ENCODE measurements at regions not wholly inside any gene's neighbourhood (a gene's known extent, or its start where the extent isn't known, plus 50 kb on each side); places are given as distances from the start of the nearest gene placed in this dataset.

- H3K9me1 ChIP-seq (ENCODE audit: insufficient read depth, low read length): no peaks in the 10 kb centered on the region
- H3K79me1 ChIP-seq (ENCODE audit: low read depth in 1 of 2, low read length in 2 of 2): no peaks in the 10 kb centered on the region
- POLR2A ChIA-PET (ENCODE audit: unreplicated experiment): no interaction called here
- H4K8ac ChIP-seq (ENCODE audit: low read depth in 2 of 2, low read length in 2 of 2): no peak overlapping the region
- H4K5ac ChIP-seq (ENCODE audit: low read depth, low read length): no peak overlapping the region
- H3K56ac ChIP-seq (ENCODE audit: extremely low read depth, insufficient read depth, low read length): no peak overlapping the region
- H2BK5ac ChIP-seq (ENCODE audit: low read depth, low read length, poor library complexity, severe bottlenecking): no peak overlapping the region
- H3K27ac ChIP-seq (ENCODE audit: insufficient read depth, low read length): no peak overlapping the region
- no peak for ATAC-seq (ENCODE audit: low read depth)
- TF ChIP-seq RCOR1 (IDR thresholded peaks at IDR 0.05; ENCODE audit: insufficient replicate concordance, low read length) (no peak), CTCF (conservative IDR thresholded peaks at IDR 0.05; ENCODE audit: low read depth, low read length) (no peak), MAZ (IDR thresholded peaks at IDR 0.05; ENCODE audit: borderline replicate concordance, low read depth, low read length) (no peak), MAFK (IDR thresholded peaks at IDR 0.05; ENCODE audit: low read depth, low read length) (no peak), MXI1 (IDR thresholded peaks at IDR 0.05; ENCODE audit: borderline replicate concordance, low read depth, low read length) (no peak), NFE2L2 (IDR thresholded peaks at IDR 0.05; ENCODE audit: low read depth, low read length) (no peak), CHD1 (IDR thresholded peaks at IDR 0.05; ENCODE audit: low read depth, low read length) (no peak), ELK1 (IDR thresholded peaks at IDR 0.05; ENCODE audit: borderline replicate concordance, low read depth, low read length) (no peak), RAD21 (IDR thresholded peaks at IDR 0.05; ENCODE audit: low read length) (no peak), BHLHE40 (IDR thresholded peaks at IDR 0.05; ENCODE audit: low read depth, low read length) (no peak), CEBPB (IDR thresholded peaks at IDR 0.05; ENCODE audit: low read depth, low read length) (no peak), RFX5 (IDR thresholded peaks at IDR 0.05; ENCODE audit: low read depth, low read length) (no peak), USF2 (IDR thresholded peaks at IDR 0.05; ENCODE audit: low read depth, low read length) (no peak), POLR2A (IDR thresholded peaks at IDR 0.05; ENCODE audit: low read depth, low read length) (no peak), FOS (IDR thresholded peaks at IDR 0.05; ENCODE audit: low read depth, low read length) (no peak), SMC3 (IDR thresholded peaks at IDR 0.05; ENCODE audit: low read depth, low read length) (no peak)
- no peak overlapping the region for H3K14ac ChIP-seq (replicated peaks; ENCODE audit: low read depth, low read length)
- H3K9me3 ChIP-seq (ENCODE audit: control insufficient read depth, insufficient read depth, low read length): no peaks in the 10 kb centered on the region
- H3K9ac ChIP-seq (ENCODE audit: low read depth, low read length): no peak overlapping the region
- H3K4me1 ChIP-seq (ENCODE audit: control insufficient read depth, insufficient read depth, low read length): peaks cover 3% of the 10 kb centered on the region; the same call in 1 of the 2 replicates
- no peak overlapping the region for H2AK9ac ChIP-seq (replicated peaks; ENCODE audit: low read depth, low read length, poor library complexity)
- no peak overlapping the region for H3K23ac ChIP-seq (ENCODE audit: low read depth, low read length)
- H3K4me2 ChIP-seq (ENCODE audit: low read depth, low read length): no peak overlapping the region
- CTCF ChIA-PET: interaction anchor here (0.7 to 1.9 kb wide), 6 partner anchors 23 to 1534 kb away, joined by 3 to 11 read pairs (median 6); no protein-coding TSS in a partner anchor
- H3K27me3 ChIP-seq (ENCODE audit: control insufficient read depth, insufficient read depth, low read length): peaks cover 5% of the 10 kb centered on the region; the same call in 1 of the 2 replicates
- no peak overlapping the region for H2AFZ ChIP-seq (replicated peaks; ENCODE audit: low read length, poor library complexity)
- no CpG with 5 or more reads among the region's 2 CpGs for WGBS, 2 experiments (ENCODE audit: extremely low coverage in 2 of 2, insufficient read length in 1 of 2)
- no peak overlapping the region for H3K4ac ChIP-seq (ENCODE audit: low read depth, low read length)
- H2BK15ac ChIP-seq (ENCODE audit: low read depth, low read length): no peak overlapping the region
- H3K36me3 ChIP-seq (ENCODE audit: control insufficient read depth, insufficient read depth, low read length): no peaks in the 10 kb centered on the region
- in situ Hi-C loops (cut with MboI; ENCODE audit: low sequenced_read_pairs): no loop called here
- intact Hi-C loops (cut with micrococcal nuclease): no loop called here
- H4K20me1 ChIP-seq (ENCODE audit: insufficient read depth, low read length): no peaks in the 10 kb centered on the region
- H2BK20ac ChIP-seq (ENCODE audit: low read depth, low read length): no peak overlapping the region
- no peak overlapping the region for H2AK5ac ChIP-seq (ENCODE audit: low read depth, low read length)
- no peak overlapping the region for H4K91ac ChIP-seq (ENCODE audit: insufficient read depth, low read depth, low read length)
- no peak overlapping the region for H2BK120ac ChIP-seq (ENCODE audit: low read depth, low read length)
- DNase-seq: no peak
- no TSS peak for BruUV-seq (replicated peaks)
- dilution Hi-C loops (cut with HindIII; ENCODE audit: low sequenced_read_pairs, unreplicated experiment): no loop called here
- H3K18ac ChIP-seq (ENCODE audit: low read depth, low read length): no peak overlapping the region
- no peak overlapping the region for H3K4me3 ChIP-seq (ENCODE audit: insufficient read depth, low read depth, low read length)
These were observed 176.3 kb upstream of the LMCD1 start for GRCh38 chr3:8325306-8325705.

Data from IMR-90 (cell line).